ENCODE measurements at regions not wholly inside any gene's neighbourhood (a gene's known extent, or its start where the extent isn't known, plus 50 kb on each side); places are given as distances from the start of the nearest gene placed in this dataset.
A peak's percentile ranks its signal among the peaks of the same experiment; 100 is the strongest.

GRCh38 chr9:21564175-21564574 is 82.1 kb upstream of the IFNE start:
- DNase-seq (ENCODE audit: low read depth in 2 of 2), result no peak

GRCh38 chr9:21565155-21565554 is 83.0 kb upstream of the IFNE start:
- no peak for DNase-seq (ENCODE audit: low read depth in 2 of 2)

- DNase-seq (ENCODE audit: low read depth in 2 of 2), result no peak
Observed at GRCh38 chr9:21567926-21568325, 85.8 kb upstream of the IFNE start.

DNA sequence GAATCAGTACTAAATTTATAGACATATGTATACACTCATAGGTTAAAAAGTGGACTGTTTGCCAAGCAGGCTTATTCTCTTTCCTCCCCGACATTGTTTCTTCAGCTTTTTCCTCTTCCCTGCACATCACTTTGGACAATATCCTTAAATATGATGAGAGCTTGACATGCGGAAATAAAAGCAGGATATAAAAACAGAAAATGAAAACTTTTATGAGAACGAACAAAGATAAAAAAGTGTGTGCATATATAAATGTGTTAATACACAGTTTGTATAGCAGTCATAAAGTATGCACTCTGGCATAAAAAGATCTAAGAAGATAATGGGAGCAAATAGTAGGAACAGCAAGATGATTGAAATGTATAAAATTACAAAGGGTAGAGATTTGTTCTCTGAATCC is 86.4 kb upstream of the IFNE start:
- DNase-seq (ENCODE audit: low read depth in 2 of 2), result no peak

DNA sequence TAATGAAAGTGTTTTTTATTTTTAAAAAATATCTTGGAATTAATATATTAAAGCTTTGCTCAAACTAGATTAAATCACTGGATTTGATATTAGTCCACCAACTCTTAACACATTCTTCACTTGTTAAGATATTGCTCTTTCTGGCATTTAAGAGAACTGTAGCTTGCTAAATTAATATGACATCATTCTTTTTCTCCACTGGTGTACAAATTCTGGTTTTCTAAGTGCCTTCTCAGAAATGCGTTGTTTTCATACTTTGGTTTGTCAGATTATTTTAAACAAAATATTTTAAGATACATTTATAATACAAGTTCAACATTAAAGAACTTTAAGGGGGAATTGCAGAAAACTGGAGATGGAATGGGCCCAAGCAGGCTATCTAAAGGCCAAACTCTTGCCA is 87.6 kb upstream of the IFNE start:
- DNase-seq (ENCODE audit: low read depth in 2 of 2), result no peak

- DNase-seq (ENCODE audit: low read depth in 2 of 2), result no peak
Observed at GRCh38 chr9:21570643-21571275, 88.6 kb upstream of the IFNE start.

GRCh38 chr9:21574261-21574660 is 92.1 kb upstream of the IFNE start:
- no peak for DNase-seq (ENCODE audit: low read depth in 2 of 2)

GRCh38 chr9:21576331-21577189 is 94.4 kb upstream of the IFNE start:
- DNase-seq (ENCODE audit: low read depth in 2 of 2), result no peak

DNA sequence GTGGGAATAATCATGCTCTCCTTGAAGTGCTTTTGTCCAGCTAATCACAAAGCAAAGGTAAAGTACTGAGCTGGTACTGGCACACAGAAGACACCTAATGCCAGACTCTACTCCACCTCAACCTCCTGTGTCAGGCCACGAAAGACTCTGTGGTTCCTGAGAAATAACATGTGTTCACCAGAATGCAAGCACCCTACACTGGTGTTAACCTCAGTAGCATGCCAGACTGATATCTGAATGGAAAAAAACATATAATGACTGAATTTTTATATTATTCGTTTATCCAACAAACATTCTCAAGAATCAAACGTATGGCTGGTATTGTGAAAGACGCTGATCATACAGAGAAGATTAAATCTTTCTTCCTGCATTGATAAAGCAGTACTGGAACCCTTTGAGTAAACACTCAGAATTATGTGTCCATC is 97.1 kb upstream of the IFNE start:
- no peak for DNase-seq (ENCODE audit: low read depth in 2 of 2)

- DNase-seq (ENCODE audit: low read depth in 2 of 2), result no peak
Observed at GRCh38 chr9:21579743-21580142, 97.6 kb upstream of the IFNE start.

- DNase-seq (ENCODE audit: low read depth in 2 of 2), result no peak
Observed at GRCh38 chr9:21580636-21581378, 98.7 kb upstream of the IFNE start.

- DNase-seq (ENCODE audit: low read depth in 2 of 2), result no peak
Observed at GRCh38 chr9:21583628-21584377, 101.7 kb upstream of the IFNE start.

DNA sequence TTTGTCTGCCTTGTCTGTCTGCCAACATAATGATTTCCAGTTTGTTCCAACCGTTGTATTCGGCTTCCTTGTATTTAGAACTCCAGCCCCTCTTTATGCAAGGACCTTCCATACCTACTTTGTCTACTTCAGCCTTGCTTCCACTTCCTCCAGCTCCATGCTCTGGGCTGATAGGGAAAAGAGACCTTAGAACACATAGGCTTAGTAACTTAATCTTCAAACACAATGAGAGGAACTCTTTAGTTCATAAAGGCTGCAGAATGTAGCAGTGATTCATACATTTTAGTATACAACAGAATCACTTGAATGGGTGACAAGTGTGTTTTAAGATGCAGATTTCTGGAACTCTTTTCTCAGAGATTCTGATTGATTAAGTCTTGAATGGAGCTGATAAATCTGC is 102.8 kb upstream of the IFNE start:
- no peak for DNase-seq (ENCODE audit: low read depth in 2 of 2)

DNA sequence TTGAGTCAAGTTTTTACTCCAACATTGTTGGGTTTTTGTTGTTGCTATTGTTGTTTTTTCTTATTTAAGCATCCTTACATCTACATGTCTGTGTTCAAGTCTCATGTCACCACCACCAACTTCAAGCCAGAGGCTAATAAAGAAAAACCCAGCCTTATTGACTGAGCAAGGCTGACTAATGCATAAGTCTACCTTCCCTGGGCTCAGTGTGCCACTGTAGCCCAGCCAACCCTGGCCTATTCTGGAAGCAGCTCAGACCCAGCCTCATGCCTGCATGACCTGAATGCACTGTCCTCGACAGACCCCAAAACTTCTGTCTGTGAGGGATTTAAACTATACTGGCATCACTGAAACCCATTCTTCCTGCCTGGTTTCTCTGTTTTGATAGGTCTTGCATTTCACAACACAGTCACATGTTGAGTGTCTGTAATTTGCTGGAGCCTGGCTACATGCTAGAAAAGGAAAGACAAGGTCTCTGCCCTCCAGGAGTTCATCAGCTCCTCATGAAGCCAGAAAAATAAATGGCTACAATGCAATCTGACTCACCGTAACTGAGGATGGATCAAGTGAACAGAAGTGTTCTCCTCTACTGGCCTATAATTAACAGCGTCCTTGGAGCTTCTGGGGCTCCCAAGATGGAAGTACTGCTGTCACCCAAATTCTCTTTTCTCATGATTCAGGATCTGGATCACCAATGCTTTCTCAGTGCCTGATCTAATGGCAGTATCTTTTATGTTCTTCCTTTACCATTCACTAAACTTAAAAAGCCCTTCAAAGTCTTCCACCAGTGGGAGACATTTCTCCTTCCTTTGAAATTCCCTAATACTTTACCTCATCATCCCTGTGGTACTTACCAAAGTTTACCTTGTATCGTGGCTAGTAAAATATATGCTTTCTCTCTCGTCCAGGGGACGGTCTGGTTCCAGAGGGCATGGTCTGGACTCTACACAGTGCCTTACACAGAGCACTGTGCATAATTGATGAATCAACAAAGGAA is 103.9 kb upstream of the IFNE start:
- no peak for DNase-seq (ENCODE audit: low read depth in 2 of 2)

DNA sequence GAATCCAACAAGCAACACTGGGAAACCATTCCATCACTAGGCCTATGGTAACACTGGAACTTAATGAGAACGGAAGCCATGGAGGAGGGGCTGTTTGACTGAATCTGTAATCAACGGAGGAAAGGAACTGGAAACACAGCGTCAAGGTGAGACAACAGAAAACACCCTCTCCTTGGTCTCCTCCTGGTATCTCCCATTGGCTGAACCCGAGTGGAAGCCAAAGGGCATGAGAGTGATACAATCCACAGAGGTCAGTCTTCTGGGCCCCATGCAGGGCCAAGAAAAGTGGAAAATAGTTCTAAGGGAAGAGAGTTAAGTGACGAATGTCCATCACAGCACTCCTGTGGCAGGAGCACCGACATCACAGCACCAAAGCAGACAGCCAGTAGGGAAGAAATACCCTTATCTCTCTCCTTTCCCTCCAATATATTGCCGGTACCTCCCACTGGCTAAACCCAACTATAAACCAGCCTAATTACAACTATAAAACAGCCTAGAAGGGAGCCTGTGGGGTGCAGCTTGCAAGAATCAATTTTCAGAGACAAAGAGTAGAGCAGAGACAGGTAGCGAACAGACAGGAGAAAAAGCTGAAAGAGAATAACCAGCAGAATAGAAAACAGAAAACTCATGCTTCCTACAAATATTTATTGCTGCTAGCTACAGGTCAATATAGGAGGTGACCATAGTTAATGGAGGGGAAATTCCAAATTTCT is 107.4 kb upstream of the IFNE start:
- no peak for DNase-seq (ENCODE audit: low read depth in 2 of 2)

GRCh38 chr9:21590058-21590996 is 108.2 kb upstream of the IFNE start:
- DNase-seq (ENCODE audit: low read depth in 2 of 2), result no peak

- DNase-seq (ENCODE audit: low read depth in 2 of 2), result peak; percentile 37 to 60
Observed at GRCh38 chr9:21591221-21592062, 109.3 kb upstream of the IFNE start.

- no peak for DNase-seq (ENCODE audit: low read depth in 2 of 2)
Observed at GRCh38 chr9:21592063-21592338, 109.9 kb upstream of the IFNE start.

Measured in stimulated activated CD4-positive, alpha-beta T cell treated with anti-CD3 and anti-CD28 coated beads, Interleukin-12 subunit alpha, Interleukin-12 subunit beta, amount 100 ng/mL, for 24 hours (primary cell).